Retinal pigment epithelial cell (primary cell): ENCODE measurements at regions not wholly inside any gene's neighbourhood (a gene's known extent, or its start where the extent isn't known, plus 50 kb on each side); places are given as distances from the start of the nearest gene placed in this dataset.

Experiments used
- DNase-seq: peaks from one replicate; pipeline ENCODE4 v3.0.0-alpha.2; 2010; ENCODE audit warnings: low read depth
- H3K4me3 ChIP-seq: 2 replicates; pipeline ENCODE4 v1.5.1; 2011; ENCODE audit warnings: mild to moderate bottlenecking, low read length, control low read depth, moderate library complexity
- CTCF ChIP-seq: conservative IDR thresholded peaks from 2 replicates; pipeline ENCODE4 v1.5.1; 2011; ENCODE audit warnings: low read depth, low read length, control low read depth, inconsistent platforms

GRCh38 chr4:81776794-81777193, 305.1 kb upstream of the RASGEF1B start:
- no peak for TF ChIP-seq CTCF
- no peak overlapping the region for H3K4me3 ChIP-seq
- DNase-seq: no peak

DNA sequence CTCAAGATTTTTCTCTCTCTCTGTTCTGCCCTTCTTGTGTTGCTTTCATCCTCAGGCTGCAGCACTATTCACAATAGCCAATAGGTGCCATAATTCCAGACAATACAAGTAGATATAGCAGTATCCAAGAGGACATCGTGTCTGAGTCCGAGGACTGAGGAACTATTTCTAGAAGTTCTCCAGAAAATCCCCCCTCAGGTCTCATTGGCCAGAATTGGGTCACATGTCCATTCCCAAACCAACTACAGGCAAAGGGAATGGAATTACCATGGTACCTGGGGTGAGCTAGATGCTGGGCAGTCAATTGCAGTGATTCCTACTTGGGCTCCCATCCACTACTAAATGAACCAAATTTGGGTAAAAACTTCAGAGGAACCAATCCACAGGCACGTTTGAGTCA, 301.9 kb upstream of the RASGEF1B start:
- no peak for DNase-seq
- no peak overlapping the region for H3K4me3 ChIP-seq
- TF ChIP-seq CTCF: no peak

- H3K4me3 ChIP-seq: no peak overlapping the region
- TF ChIP-seq CTCF: no peak
- no peak for DNase-seq
These were observed 300.0 kb upstream of the RASGEF1B start for GRCh38 chr4:81771721-81772120.

DNA sequence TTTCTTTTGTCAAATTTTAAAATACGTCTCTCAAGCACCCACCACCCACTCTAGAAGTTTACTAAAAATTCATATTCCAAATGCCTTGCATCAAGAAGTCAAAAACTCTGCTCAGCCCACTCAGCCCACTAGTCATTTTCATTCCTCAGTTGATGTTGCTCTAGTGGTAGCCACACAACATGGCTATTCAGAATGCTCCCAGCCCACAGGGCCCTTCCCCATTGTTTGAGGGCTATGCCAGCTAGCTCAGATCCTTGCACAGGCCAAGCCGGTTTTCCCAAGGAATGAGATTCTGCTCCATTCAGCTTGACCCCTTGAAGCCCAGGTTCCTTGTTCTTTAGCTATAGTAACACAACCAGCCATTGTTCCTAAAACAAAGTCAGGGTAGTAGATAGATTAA, 297.5 kb upstream of the RASGEF1B start:
- TF ChIP-seq CTCF: no peak
- no peak overlapping the region for H3K4me3 ChIP-seq
- DNase-seq: no peak

- no peak overlapping the region for H3K4me3 ChIP-seq
- TF ChIP-seq CTCF: no peak
- DNase-seq: no peak
These were observed 287.0 kb upstream of the RASGEF1B start for GRCh38 chr4:81758574-81759264.

GRCh38 chr4:81757691-81758090, 286.0 kb upstream of the RASGEF1B start:
- TF ChIP-seq CTCF: no peak
- no peak overlapping the region for H3K4me3 ChIP-seq
- no peak for DNase-seq

DNA sequence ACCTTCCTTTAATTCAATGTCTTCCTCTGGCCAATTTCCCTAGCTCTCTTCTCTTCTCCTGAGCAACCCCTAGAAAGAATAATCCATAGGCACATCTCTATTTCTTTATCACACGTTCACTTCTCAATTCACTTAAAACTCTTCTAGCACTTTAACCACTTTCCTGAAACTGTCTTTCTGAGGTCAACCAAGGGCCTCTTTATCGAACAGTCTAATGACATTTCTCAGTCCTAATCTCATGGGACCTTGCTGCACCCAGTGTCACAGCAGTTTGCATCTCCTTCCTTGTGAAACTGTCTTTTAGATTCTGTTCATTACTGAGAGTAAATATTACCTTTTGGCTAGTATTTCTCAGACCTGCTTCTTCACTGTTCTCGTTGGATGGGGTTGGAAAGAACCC, 285.3 kb upstream of the RASGEF1B start:
- no peak for TF ChIP-seq CTCF
- no peak overlapping the region for H3K4me3 ChIP-seq
- no peak for DNase-seq
